T-cell (primary cell): ENCODE measurements at regions not wholly inside any gene's neighbourhood (a gene's known extent, or its start where the extent isn't known, plus 50 kb on each side); places are given as distances from the start of the nearest gene placed in this dataset.

Experiments used
- ATAC-seq, 4 experiments: fragments of 200-7000 bp in 3 of 4; fragments of 150-1000 bp in 1 of 4; cut with Tn5 transposase; replicated peaks in 1 of 4; 1 replicate in 3 of 4; 2 replicates in 1 of 4; pipeline ENCODE4 v1.10.0; 2021; ENCODE audit warnings: moderate library complexity in 3 of 4, mild to moderate bottlenecking in 2 of 4, moderate number of reproducible peaks in 1 of 4
- CTCF ChIA-PET, 2 donors: fragments of 300-600 bp; sonication (Branson Sonifier 250); formaldehyde crosslinking; loops; one replicate each; lab custom pipeline; 2022; ENCODE audit warnings: antibody characterized with exemption in 2 of 2; lab: Charles Lee
- POLR2A ChIA-PET, 2 donors: fragments of 300-600 bp; sonication (Branson Sonifier 250); formaldehyde crosslinking; loops; one replicate each; lab custom pipeline; 2022; ENCODE audit warnings: antibody characterized with exemption in 2 of 2; lab: Charles Lee
- DNase-seq, 35 experiments: peaks; one replicate each; pipeline versions ENCODE4 v3.0.0 to v3.0.0-alpha.2; 2013 to 2023
- H3K27ac ChIP-seq: one replicate; pipeline ENCODE4 v1.5.1; 2013; ENCODE audit warnings: low read length
- H3K27me3 ChIP-seq, 2 experiments: replicated peaks in 1 of 2; 1 replicate in 1 of 2; 2 replicates in 1 of 2; pipeline versions ENCODE4 v1.6.1 to v1.7.0; 2013; ENCODE audit warnings: low read length in 1 of 2, mixed read lengths in 1 of 2; ENCODE audit not compliant: control insufficient read depth in 2 of 2, insufficient read depth in 2 of 2; ENCODE audit errors: extremely low read depth in 1 of 2
- H3K36me3 ChIP-seq, 2 donors: 1 replicate in 1 of 2; 2 replicates in 1 of 2; pipeline versions ENCODE4 v1.6.1 to v1.7.0; 2013; ENCODE audit warnings: low read length in 1 of 2; ENCODE audit not compliant: control insufficient read depth in 2 of 2, insufficient read depth in 1 of 2; ENCODE audit errors: extremely low read depth in 1 of 2
- H3K4me1 ChIP-seq, 2 experiments: 1 replicate in 1 of 2; 2 replicates in 1 of 2; pipeline versions ENCODE4 v1.6.1 to v1.7.0; 2013; ENCODE audit warnings: low read length in 2 of 2, mixed read lengths in 1 of 2; ENCODE audit not compliant: insufficient read depth in 2 of 2, control insufficient read depth in 1 of 2; ENCODE audit errors: extremely low read depth in 1 of 2
- H3K4me3 ChIP-seq, 2 donors: 1 replicate in 1 of 2; 2 replicates in 1 of 2; pipeline versions ENCODE4 v1.5.1 to v1.7.0; 2013; ENCODE audit warnings: mild to moderate bottlenecking in 2 of 2, low read length in 1 of 2, moderate library complexity in 1 of 2; ENCODE audit not compliant: control insufficient read depth in 1 of 2; ENCODE audit errors: extremely low read depth in 1 of 2
- H3K9me3 ChIP-seq: 2 replicates; pipeline ENCODE4 v1.7.0; 2013
- H3K27ac Mint-ChIP-seq, 2 donors: one replicate each; pipeline ENCODE4 v1.8.0; 2020 to 2021; ENCODE audit warnings: mild to moderate bottlenecking in 2 of 2, mixed read lengths in 2 of 2
- H3K27me3 Mint-ChIP-seq, 2 donors: one replicate each; pipeline ENCODE4 v1.8.0; 2021 to 2022; ENCODE audit warnings: mixed read lengths in 2 of 2
- H3K36me3 Mint-ChIP-seq: one replicate; pipeline ENCODE4 v1.8.0; 2021; ENCODE audit warnings: mixed read lengths
- H3K4me1 Mint-ChIP-seq, 3 donors: one replicate each; pipeline ENCODE4 v1.8.0; 2020 to 2022; ENCODE audit warnings: mixed read lengths in 3 of 3, mild to moderate bottlenecking in 1 of 3
- H3K4me3 Mint-ChIP-seq, 3 donors: one replicate each; pipeline ENCODE4 v1.8.0; 2020 to 2022; ENCODE audit warnings: mild to moderate bottlenecking in 3 of 3, mixed read lengths in 3 of 3, moderate library complexity in 3 of 3
- H3K9me3 Mint-ChIP-seq, 3 donors: one replicate each; pipeline ENCODE4 v1.8.0; 2020 to 2022; ENCODE audit warnings: mixed read lengths in 3 of 3
- WGBS: methylation state at CpG from one replicate; pipeline ENCODE4 v1.1.5; 2013; ENCODE audit warnings: missing lambda C conversion rate; ENCODE audit not compliant: insufficient coverage; 5-methylcytosine and 5-hydroxymethylcytosine counted together

DNA sequence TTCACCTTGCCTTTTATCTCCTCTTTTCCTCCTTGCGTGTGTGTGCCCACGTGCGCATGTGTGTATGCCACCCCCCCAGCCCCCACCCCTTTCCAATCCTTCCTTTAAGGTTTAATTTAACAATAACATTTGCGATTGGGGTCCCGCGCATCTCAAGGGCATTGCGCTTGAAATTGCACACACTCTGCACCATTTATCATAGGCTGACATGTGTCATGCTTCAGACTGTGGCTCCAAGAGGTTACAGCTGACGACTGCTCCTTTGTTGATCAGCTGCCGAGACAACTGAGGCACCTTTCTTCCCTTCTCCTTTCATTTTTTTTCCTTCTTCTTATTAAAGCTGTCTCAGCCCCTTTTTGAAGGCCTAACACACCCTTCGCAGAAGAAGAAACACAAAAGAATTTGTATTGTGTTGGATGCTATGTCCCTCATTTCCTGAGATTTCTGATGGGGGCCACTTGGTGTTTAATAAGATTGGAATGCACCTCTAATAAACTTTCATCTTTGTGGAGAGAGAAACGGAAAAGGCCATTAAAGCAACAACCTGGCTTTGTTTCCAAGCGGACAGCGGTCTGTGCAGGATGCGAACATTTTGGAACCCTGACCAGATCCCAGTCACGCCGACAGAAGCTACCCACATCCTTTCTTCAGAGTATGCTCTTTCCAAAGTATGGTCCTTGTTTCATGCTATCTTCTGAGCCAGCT lies 470.1 kb downstream of the MCTP2 start:
- Histone ChIP-seq H3K36me3 (no peaks in the 10 kb centered on the region), H3K4me1 (no peaks in the 10 kb centered on the region), H3K4me3 (no peak overlapping the region), H3K27ac (no peak overlapping the region), H3K27me3 (peaks cover 0 to 2% of the 10 kb centered on the region in 2 experiments), H3K9me3 (no peaks in the 10 kb centered on the region)
- H3K4me1 Mint-ChIP-seq = no peaks in the 10 kb centered on the region
- H3K27me3 Mint-ChIP-seq = peaks cover 2 to 10% of the 10 kb centered on the region in 2 donors
- no peak overlapping the region for H3K4me3 Mint-ChIP-seq
- ATAC-seq (no peak), DNase-seq (no peak)
- 92% methylated on average over 12 of the region's 16 CpGs for WGBS
- H3K9me3 Mint-ChIP-seq = peaks cover 0 to under 1% (median 0%) of the 10 kb centered on the region in 3 donors
- H3K27ac Mint-ChIP-seq = no peak overlapping the region
- POLR2A ChIA-PET = no interaction called here
- no peaks in the 10 kb centered on the region for H3K36me3 Mint-ChIP-seq
- CTCF ChIA-PET = no interaction called here

DNA sequence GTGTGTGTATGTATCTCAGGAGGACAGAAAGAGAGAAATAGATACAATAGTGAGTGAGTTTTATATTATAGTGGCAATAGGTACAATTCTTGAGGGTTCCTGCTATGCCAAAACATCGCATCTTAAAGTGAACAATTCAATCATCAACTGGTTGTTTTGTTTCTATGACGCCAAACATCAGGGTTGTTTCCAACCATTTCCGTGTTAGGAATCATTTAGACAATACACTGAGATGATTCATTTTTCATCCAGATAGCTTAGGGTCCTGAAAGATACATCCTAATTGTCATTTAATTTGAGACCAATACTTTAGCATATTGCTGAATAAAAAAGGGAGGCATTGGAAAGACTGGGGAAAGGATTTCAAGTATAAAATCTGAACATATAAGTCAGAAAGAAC lies 472.2 kb downstream of the MCTP2 start:
- Histone ChIP-seq H3K27me3 (peaks cover 0 to 2% of the 10 kb centered on the region in 2 experiments), H3K4me1 (no peaks in the 10 kb centered on the region), H3K9me3 (no peaks in the 10 kb centered on the region), H3K36me3 (no peaks in the 10 kb centered on the region), H3K27ac (no peak overlapping the region), H3K4me3 (no peak overlapping the region)
- Mint-ChIP-seq H3K27me3 (peaks cover 2 to 16% of the 10 kb centered on the region in 2 donors), H3K27ac (no peak overlapping the region), H3K4me1 (no peaks in the 10 kb centered on the region), H3K9me3 (peaks cover 0 to 4% (median 0%) of the 10 kb centered on the region in 3 donors), H3K4me3 (no peak overlapping the region), H3K36me3 (no peaks in the 10 kb centered on the region)
- ChIA-PET CTCF (no interaction called here), POLR2A (no interaction called here)
- no peak for ATAC-seq
- no peak for DNase-seq
- no CpG with 5 or more reads among the region's 3 CpGs for WGBS

DNA sequence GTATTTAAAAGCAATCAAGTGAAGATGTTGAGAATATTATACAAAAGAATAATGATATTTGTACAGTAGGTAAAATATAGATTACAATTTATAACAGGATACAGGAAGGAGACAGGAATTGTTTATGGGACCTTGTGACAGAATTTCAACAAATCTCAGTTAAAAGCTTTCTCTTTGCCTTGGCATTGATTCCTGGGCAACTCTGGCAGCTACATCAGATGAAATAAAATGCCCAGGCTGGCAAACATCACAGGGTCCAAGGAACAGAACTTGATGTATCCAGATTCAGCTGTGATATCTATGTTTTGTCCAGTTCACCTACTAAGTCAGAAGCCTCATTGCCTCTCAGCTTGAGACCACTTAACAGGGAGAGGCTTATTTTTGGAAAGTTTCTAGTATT lies 473.1 kb downstream of the MCTP2 start:
- Histone ChIP-seq H3K36me3 (no peaks in the 10 kb centered on the region), H3K4me3 (no peak overlapping the region), H3K4me1 (no peaks in the 10 kb centered on the region), H3K27ac (no peak overlapping the region), H3K9me3 (no peaks in the 10 kb centered on the region), H3K27me3 (peaks cover 0 to 4% of the 10 kb centered on the region in 2 experiments)
- H3K36me3 Mint-ChIP-seq = no peaks in the 10 kb centered on the region
- ATAC-seq (no peak), DNase-seq (no peak)
- no peaks in the 10 kb centered on the region for H3K4me1 Mint-ChIP-seq
- H3K27me3 Mint-ChIP-seq = peaks cover 2 to 16% of the 10 kb centered on the region in 2 donors
- POLR2A ChIA-PET = no interaction called here
- CTCF ChIA-PET = no interaction called here
- H3K27ac Mint-ChIP-seq = no peak overlapping the region
- H3K9me3 Mint-ChIP-seq = peaks cover 0 to 4% (median 0%) of the 10 kb centered on the region in 3 donors
- H3K4me3 Mint-ChIP-seq = no peak overlapping the region

DNA sequence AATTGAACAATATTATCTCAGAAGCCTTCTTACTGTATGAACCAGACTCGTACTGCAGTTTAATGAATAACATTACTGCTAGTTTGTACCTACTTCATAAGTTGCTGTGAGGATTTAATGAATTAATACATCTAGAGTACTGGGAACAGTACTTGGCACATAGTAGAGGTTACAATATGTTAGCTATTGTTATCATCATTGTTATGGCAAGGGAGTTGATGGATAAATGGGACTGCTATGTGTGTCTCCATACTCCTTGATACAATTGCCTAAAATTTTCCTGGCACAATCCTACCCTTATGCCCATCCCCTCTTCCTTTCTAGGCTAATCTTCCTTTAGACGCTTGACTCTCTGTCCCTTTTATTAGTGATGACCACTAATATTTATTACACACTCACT lies 473.6 kb downstream of the MCTP2 start:
- Histone ChIP-seq H3K4me1 (no peaks in the 10 kb centered on the region), H3K4me3 (no peak overlapping the region), H3K9me3 (no peaks in the 10 kb centered on the region), H3K27me3 (peaks cover 0 to 5% of the 10 kb centered on the region in 2 experiments), H3K27ac (no peak overlapping the region), H3K36me3 (no peaks in the 10 kb centered on the region)
- WGBS = no CpG with 5 or more reads among the region's 2 CpGs
- Mint-ChIP-seq H3K27ac (no peak overlapping the region), H3K4me3 (no peak overlapping the region), H3K27me3 (peaks cover 2 to 19% of the 10 kb centered on the region in 2 donors), H3K36me3 (no peaks in the 10 kb centered on the region), H3K4me1 (no peaks in the 10 kb centered on the region), H3K9me3 (peaks cover 0 to 4% (median 0%) of the 10 kb centered on the region in 3 donors)
- ChIA-PET CTCF (no interaction called here), POLR2A (no interaction called here)
- ATAC-seq (no peak), DNase-seq (no peak)

DNA sequence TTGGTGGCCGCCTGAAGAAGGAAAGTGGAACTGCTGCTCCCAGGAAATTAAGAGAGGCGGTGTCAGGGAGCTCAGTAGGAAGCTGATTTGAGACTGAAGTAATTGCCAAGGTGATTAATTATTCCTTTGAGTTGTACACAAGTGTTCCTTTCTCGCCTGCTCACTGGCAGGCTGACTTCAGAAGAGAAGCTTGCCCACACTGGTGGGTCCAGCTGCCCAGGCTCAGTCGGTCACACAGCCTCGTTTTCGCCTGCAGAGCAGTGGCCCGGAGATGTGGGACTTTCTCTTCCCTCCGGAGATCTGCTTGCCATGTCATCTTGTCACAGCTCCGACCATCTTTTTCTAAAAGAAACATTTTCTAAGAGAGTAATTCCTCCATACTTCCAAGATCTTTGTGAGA lies 478.0 kb downstream of the MCTP2 start:
- peaks cover 5 to 13% of the 10 kb centered on the region in 2 donors for H3K27me3 Mint-ChIP-seq
- Histone ChIP-seq H3K4me3 (no peak overlapping the region), H3K9me3 (no peaks in the 10 kb centered on the region), H3K4me1 (no peaks in the 10 kb centered on the region), H3K36me3 (no peaks in the 10 kb centered on the region), H3K27me3 (peaks cover 0 to 7% of the 10 kb centered on the region in 2 experiments), H3K27ac (no peak overlapping the region)
- POLR2A ChIA-PET = no interaction called here
- H3K9me3 Mint-ChIP-seq = peaks cover 0 to 4% (median 0%) of the 10 kb centered on the region in 3 donors
- CTCF ChIA-PET = interaction anchor here in 1 of 2 donors (0.8 kb wide), 1 partner anchor 15 kb away, joined by 3 read pairs; no protein-coding TSS in a partner anchor
- ATAC-seq (no peak), DNase-seq (no peak)
- H3K36me3 Mint-ChIP-seq = no peaks in the 10 kb centered on the region
- H3K4me1 Mint-ChIP-seq = no peaks in the 10 kb centered on the region
- 78% methylated on average over 6 of the region's 9 CpGs for WGBS
- H3K27ac Mint-ChIP-seq = no peak overlapping the region
- no peak overlapping the region for H3K4me3 Mint-ChIP-seq

DNA sequence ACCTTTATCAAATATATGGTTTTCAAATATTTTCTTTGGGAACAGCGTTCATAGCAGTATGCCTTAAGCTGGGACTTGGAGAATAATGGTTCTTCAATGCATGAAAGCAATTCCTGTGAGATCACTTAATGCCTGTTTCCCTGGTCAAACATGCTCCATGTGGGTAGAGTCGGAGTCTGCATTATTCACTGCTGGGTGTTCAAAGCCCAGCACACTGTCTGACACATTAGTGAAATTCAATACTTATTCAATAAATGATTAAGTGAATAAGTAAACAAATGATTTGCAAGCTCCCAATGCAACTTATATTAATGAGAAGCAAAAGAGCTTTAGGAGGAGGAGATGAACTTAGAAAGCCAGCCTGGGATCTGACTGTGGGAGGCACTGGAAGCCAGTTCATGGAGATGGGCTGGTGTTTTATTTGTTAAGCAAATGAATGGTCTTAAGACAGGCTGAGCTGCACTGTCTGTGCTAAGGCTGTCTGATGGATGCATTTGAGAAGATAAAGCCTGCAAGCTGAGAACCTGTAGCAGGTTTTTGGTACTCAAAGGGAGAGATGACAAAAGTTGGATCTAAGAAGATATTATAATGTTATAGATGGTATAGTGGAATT lies 490.8 kb downstream of the MCTP2 start:
- ATAC-seq (no peak), DNase-seq (no peak)
- 40% methylated on average over 1 of the region's 2 CpGs for WGBS
- no peaks in the 10 kb centered on the region for H3K36me3 ChIP-seq
- H3K27ac ChIP-seq = no peak overlapping the region
- peaks cover 0 to 2% of the 10 kb centered on the region in 2 experiments for H3K27me3 ChIP-seq
- peaks cover 6 to 15% of the 10 kb centered on the region in 2 donors for H3K27me3 Mint-ChIP-seq
- H3K4me1 ChIP-seq = no peaks in the 10 kb centered on the region
- H3K9me3 ChIP-seq = no peaks in the 10 kb centered on the region
- no peak overlapping the region for H3K4me3 ChIP-seq
- POLR2A ChIA-PET = no interaction called here
- no peak overlapping the region for H3K4me3 Mint-ChIP-seq
- H3K4me1 Mint-ChIP-seq = no peaks in the 10 kb centered on the region
- peaks cover 0 to 2% (median 0%) of the 10 kb centered on the region in 3 donors for H3K9me3 Mint-ChIP-seq
- H3K27ac Mint-ChIP-seq = no peak overlapping the region
- no peaks in the 10 kb centered on the region for H3K36me3 Mint-ChIP-seq
- CTCF ChIA-PET = no interaction called here
